Stromal cell of bone marrow (primary cell): ENCODE measurements at regions not wholly inside any gene's neighbourhood (a gene's known extent, or its start where the extent isn't known, plus 50 kb on each side); places are given as distances from the start of the nearest gene placed in this dataset.
A peak's percentile ranks its signal among the peaks of the same experiment; 100 is the strongest.

Source experiments
- DNase-seq: peaks from one replicate; pipeline ENCODE4 v3.0.0-alpha.2; 2012; ENCODE audit warnings: low read depth

DNA sequence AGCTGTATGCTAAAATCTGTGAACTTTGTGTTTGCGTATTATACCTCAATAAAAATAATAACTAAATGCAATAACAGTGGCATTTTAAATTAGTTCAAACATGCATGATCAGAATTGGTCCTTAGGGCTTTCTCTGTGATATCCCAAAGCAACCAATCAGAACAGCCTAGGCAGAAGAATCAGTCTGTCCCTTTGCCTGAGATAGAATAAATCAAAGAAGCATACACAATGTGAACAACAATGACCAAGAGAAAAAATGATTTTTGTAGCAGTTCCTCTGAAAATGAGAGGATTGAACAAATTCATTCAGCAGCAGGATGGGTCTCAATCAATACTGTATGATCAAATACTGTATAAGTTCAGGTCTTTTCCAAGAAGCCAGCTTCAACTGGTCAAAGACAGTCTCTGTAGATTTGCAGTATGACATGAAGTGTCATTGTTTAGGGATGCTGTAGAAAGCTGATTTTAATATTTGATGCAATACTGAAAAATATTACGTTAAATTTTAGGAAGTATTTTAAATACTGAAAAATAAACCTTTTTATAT, 1071.6 kb downstream of the AGBL1 start:
- no peak for DNase-seq

DNA sequence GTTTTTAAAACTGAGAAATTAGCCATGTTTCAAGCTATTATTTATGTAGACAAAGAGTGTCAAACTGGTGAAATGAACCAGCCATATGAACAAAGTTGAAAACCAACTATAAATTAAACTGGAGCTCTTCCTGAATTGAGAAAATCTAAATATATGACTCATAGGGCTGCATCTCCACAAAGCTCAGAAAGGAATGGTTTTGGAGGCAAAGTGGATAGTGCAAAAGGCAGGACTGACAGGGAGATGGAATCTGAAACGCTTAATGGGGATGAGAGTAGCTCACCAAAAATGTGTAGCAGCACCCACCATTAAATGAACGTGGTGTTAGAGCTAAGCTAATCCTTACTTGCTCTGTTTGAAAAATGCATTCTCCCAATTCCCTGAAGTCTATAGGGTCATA, 1066.0 kb downstream of the AGBL1 start:
- no peak for DNase-seq

DNA sequence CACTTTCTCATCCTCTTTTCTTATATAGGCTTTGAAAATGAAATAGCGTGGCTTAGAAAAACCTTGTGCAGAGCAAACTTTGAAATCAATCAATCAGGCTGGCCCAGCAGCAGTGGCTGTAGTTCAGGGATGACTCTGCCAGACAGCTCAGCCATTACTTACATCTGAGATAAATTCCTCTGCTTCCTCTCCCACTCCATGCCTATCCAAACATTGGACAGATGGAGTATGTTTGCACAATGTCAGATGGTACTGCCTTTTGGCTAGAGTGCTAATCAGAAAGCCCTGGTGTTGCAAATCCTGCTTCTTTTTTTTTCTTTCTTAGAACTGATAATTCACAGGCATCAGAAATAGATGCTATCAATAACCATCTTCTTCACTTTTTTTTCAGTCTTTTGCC, 1065.1 kb downstream of the AGBL1 start:
- peak; percentile 45 for DNase-seq

DNA sequence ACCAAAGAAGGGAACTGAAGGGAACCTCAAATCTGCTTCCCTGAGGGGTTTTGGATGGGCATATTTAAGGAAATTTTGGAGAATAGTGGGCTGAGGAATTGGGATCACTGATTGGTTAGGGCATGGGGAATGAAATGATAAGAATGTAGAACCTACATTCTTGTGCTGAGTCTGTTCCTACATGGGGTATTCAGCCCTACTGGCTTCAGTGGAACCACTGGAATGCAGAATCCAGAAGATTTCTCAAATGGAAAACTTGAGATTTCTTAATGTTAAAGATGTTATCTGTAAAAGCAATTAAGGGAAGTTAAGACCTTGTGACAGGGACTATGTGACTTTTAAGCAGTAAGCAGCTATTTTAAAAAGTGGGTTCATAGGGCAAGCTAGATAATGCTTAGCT, 1062.4 kb downstream of the AGBL1 start:
- DNase-seq, result no peak

DNA sequence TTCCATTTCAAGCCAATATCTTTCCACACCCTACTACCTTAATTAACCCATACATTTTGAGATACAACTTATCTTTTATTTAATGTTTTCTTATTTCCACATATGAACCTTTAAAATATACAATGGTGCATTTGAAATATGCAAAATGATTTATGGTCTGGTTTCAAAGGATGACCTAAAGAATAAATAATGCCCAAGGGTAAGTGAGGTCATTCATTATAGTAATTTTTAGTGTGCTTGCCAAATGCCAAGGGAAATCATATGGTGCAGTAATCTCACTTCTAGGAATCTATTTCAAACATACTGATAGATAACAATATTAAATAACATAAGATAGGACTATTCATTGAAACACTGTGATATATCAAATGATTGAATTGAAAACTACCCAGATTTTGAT, 1055.4 kb downstream of the AGBL1 start:
- no peak for DNase-seq

DNA sequence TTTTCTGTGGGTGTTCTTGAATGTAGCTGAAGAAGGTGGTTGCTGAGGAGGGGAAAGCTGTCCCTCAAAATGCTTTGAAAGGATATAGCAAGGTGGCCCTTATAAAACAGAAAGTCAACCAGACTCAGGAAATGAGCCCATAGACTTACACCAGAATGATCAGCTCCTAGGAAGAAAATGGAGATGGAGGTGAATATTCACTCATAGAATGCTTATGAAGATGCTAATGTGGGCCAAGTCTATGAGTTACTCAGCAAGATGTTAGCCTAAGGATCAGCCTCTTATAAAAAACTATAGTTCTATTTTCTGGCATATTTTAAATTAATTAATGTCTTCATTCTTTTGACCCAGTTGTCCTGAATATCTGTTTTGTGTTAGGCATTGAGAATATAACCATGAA, 1054.0 kb downstream of the AGBL1 start:
- DNase-seq, result no peak

DNA sequence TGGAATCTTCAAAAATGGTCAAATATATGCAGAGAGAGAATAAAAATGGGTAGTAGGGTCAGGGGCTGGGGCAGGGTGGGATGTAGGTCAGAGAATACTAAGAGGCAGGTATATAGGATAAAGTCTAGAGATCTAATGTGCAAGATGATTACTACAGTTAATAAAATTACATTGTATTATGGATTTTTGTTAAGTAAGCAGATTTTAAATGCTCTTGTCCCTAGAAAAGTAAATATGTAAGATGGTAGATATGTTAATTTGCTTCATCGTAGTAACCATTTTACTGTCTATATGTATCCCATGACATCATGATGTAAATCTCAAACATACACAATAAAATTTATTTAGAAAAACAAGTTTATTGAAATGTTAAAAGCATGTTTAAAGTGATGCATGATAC, 1051.4 kb downstream of the AGBL1 start:
- no peak for DNase-seq

DNA sequence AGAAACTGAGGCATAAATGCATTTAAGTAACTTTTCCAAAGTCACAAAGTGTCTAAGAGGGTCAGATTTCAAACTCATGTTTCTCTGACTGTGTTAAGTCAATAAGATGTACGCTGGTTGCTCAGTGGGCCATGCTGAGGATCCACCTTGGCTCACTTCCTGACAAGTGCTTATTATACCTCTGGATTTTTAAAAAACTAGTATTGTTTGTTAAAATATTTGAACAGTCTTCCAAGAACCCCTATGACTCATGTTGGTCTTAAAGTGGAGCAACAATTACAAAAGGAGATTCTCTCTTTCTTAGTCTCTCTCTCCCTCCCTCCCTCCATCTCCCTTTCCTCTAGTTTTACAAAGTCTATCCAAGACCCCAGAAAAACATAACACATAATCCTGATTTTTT, 1050.2 kb downstream of the AGBL1 start:
- peak; percentile 22 for DNase-seq

DNA sequence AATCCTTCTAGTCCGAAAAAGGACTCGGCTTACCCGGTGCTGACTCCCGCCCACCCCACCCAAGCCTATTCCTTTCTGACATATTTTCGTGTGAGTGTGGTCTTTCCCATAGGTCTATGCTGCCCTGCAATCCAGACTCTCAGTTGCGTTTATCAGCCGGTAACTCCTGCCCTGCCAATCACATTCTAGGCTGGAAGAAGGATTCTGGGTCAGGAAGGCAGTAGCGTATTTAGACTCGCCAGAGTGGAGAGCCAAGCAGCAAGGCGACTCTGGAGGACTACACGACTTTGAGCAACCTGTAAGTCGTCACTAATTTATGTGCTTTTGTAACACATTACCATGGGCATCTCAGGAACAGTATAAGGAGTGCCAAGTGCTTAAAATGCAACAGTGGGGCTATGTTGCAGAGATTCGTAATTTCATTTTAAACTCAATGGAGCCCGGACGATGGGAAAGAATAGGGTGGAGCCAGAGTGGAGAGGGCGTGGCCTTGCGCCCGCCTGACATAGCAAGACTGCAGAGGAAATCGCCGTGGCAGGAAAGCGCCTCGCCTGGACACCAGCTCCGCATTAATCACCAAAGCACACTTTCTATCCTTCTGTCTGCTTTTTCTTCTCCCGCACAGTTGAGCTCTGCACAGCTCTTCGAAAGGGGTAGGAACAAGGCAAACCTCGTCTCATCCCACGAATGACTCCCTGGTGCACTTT, 1044.2 kb downstream of the AGBL1 start:
- no peak for DNase-seq

DNA sequence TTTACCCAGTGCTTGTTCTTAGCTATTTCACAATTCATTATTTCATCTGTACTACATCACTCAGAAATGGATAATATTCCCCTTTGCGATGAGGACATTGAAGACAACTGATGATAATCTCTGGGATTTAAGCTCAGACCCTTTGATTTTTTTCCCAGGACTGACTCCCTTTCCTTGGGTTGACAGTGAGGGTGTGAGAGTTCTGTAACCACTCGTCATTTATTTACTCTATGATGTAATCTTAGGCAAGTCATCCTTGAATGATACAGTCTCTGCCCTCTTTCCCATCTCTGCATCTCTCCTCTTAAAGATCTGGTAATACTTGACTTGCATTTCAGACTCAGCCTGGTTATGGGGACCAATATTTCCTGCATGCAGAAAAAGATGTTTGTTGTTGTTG, 1041.7 kb downstream of the AGBL1 start:
- peak; percentile 7 for DNase-seq

DNA sequence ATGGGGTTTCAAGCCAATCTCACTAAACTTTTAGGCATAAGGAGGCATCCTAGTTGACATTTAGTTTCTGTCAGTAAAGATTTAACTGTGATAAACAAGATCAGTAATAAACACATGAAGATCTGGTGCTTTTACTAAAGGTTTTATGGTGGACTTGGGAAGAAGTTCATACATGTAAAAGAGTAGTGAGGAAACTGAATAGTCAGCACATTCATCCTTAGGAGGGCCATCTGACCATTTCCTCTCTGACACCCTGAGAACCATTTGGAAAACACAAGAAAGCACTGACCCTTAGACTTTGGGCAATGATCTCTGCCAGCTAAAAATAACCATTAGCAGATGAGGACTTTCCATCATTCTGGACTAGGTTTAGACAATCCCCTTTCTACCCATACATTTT, 1040.9 kb downstream of the AGBL1 start:
- no peak for DNase-seq

DNA sequence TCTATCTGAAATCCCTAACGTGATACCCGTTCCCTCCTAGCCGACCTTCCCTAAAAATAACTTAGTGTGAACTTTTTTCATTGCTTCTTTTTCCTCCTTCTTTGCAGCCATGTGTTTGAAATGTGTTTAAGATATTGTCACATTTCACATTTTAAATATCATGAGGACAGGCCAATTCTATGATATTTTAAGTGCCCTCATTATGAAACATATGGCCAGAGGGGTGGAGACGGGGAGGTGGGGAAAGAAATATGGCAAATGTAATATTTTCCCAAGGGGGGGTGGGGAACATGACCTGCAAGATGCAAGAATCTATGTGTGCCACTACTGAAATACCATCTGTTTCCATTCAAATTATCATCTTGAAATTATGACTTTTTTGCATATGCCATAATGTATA, 1039.2 kb downstream of the AGBL1 start:
- DNase-seq, result no peak

DNA sequence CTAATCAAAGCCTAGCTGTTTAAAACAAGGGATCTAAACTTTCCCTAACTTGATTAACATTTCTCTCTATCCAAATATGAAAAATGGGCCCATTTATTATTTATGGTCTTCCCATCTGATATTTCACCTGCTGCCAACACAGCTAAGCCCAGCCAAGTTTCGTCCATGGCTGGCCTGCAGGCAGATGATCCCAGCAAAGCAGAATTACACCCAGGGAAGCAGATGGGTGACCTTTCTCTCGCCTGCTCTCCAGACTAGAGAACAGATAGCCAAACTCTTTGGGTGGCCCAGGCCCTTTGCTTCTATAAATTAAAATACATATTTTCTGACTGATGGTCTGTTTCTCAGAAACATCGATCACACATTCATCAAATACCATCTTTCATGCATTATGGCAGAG, 1038.8 kb downstream of the AGBL1 start:
- DNase-seq, result no peak

DNA sequence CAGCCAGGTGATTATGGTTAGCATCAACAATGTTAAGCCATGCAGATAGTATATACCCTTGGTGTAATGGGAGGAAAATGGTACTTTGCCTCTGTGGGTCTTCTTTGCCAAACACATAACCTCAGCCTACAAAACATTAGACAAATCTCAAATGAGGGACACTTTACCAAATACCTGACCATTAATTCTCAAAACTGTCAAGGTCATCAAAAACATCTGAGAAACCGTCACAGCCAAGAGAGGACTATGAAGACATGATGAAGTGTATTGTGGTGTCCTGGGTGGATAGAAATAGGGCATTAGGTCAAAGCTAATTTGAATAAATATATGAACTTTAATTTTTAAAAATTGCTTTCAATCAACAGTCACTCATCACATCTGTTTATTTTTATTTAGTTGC, 1036.1 kb downstream of the AGBL1 start:
- no peak for DNase-seq

DNA sequence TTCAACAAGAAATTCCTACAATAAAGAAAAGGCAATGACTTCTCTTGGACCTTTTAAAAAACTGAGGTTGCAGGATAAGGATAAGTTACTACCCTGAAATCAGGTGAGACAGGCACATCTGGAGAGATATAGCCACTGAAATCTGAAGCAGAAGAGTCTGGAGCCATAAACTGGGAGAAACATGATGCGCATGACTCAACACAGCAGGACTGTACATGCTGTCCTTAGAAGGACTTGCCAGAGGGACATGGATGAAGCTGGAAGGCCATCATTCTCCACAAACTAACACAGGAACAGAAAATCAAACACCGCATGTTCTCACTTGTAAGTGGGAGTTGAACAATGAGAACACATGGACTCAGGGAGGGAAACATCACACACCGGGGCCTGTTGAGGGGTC, 1020.2 kb downstream of the AGBL1 start:
- no peak for DNase-seq

DNA sequence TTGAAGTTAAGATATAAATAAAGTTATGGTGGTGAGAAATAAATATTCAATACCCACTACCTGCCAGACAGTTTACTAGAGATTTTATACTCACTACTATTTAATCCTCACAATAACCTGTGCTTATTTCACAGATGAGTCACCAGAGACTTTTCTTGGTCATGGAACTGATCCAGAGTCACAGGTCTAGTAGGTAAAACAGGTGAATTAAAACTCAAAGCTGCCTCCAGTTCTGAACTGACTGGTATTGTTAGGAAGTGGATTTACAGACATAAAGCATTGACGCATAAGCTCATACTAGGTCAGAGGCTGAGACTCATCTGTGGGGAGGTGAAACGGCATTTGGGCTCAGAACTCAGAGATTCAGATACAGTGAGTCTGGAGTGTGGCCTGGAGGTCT, 1009.9 kb downstream of the AGBL1 start:
- DNase-seq, result no peak

DNA sequence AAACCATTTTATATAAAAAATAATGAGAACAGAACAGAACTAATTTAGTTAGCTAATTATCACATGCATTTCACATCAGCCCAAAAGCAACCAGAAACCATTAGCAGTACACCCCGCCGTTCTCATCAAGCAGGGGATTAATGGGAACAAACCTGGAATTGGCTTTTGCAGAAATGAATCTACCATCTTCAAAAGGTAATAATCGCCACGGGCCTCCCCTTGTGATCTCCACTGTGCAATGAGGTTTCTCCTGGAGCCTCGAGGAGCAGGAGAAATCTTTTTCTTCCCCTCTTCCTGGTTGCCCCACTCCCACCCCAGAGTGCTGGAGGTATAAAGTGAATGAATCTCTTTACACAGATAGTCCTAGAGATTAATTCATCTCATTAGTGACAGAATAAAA, 1003.5 kb downstream of the AGBL1 start:
- DNase-seq, result no peak

DNA sequence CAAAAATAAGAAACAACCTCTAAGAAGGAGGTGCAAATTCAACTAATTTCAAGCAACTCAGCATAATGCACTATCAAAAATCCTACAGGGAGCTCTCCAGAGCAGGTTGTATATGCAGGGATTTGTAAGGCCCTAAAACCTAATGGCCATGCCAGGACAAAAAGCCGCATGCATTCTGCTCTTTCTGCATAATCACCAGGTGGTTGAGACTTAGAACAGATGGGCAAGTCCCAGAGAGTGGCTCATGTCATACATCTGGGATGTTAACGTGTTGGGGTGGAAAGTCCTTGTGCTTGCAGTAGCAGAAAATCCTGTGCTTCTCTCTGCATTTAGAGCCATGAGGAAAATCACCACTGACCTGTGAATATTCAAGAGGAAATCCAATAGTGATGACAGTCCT, 1002.9 kb downstream of the AGBL1 start:
- DNase-seq, result no peak

DNA sequence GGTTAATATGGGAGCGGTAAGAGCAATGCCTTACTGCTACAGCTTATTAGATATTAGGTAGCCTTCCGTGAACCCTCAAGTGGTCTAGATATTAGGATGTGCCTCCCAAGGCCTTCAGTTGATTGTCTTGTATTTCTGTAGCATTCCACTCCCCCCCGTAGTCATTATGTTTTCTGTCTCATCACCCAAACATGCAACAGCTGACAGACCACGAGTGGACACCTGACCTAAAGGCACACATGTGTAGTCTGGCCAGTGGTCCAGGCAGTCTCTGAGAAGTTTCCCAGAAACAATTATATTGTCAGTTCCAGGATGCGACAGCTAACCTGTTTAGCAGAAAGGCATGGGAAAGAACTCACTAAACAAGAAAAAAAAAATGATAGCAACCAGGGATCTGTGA, 1000.9 kb downstream of the AGBL1 start:
- DNase-seq, result no peak
